ENCODE measurements at regions not wholly inside any gene's neighbourhood (a gene's known extent, or its start where the extent isn't known, plus 50 kb on each side); places are given as distances from the start of the nearest gene placed in this dataset.

GRCh38 chr13:31972453-31972852 lies 59.1 kb upstream of the FRY start:
- H3K9ac ChIP-seq (ENCODE audit: insufficient read depth, low read depth, low read length) = no peak overlapping the region
- H3K4me1 ChIP-seq (ENCODE audit: insufficient read depth, low read length) = no peaks in the 10 kb centered on the region
- CTCF ChIA-PET (ENCODE audit: low intra/inter-chr PET ratio, low total read pairs) = no interaction called here
- DNase-seq (ENCODE audit: low spot score) (no peak), ATAC-seq (no peak), FAIRE-seq (no peak)
- 22% methylated on average over 2 of the region's 2 CpGs for WGBS (ENCODE audit: low lambda C conversion rate)
- no peaks in the 10 kb centered on the region for H3K79me2 ChIP-seq (ENCODE audit: insufficient read depth, low read length)
- no peak overlapping the region for H3K27ac ChIP-seq (ENCODE audit: extremely low read length, insufficient read depth, low read length)
- intact Hi-C loops (cut with micrococcal nuclease; ENCODE audit: unreplicated experiment) (no loop called here), in situ Hi-C loops (cut with HindIII; ENCODE audit: extremely low pct_ligation_motif_present, low pct_unique_long_range_greater_than_20kb) (no loop called here)
- POLR2A ChIA-PET = no interaction called here
- no peak overlapping the region for H3K4me2 ChIP-seq (ENCODE audit: low read depth, low read length)
- BruUV-seq (replicated peaks) = no TSS peak
- no peaks in the 10 kb centered on the region for H4K20me1 ChIP-seq (ENCODE audit: insufficient read depth, low read length)
- no peaks in the 10 kb centered on the region for H3K9me3 ChIP-seq (ENCODE audit: low read length)
- H2AFZ ChIP-seq (ENCODE audit: low read length) = no peak overlapping the region
- H3K4me3 ChIP-seq (replicated peaks in 1 of 3; ENCODE audit: insufficient read depth in 1 of 3, low read depth in 2 of 3, low read length in 3 of 3) = no peak overlapping the region
- H3K27me3 ChIP-seq (ENCODE audit: control insufficient read depth in 1 of 2, insufficient read depth in 2 of 2, low read length in 2 of 2) = no peaks in the 10 kb centered on the region; a peak in 1 of 5 replicates
- H3K36me3 ChIP-seq (replicated peaks in 1 of 2; ENCODE audit: control insufficient read depth in 1 of 2, insufficient read depth in 2 of 2, low read length in 2 of 2) = no peaks in the 10 kb centered on the region
- TF ChIP-seq, protein P1, sequence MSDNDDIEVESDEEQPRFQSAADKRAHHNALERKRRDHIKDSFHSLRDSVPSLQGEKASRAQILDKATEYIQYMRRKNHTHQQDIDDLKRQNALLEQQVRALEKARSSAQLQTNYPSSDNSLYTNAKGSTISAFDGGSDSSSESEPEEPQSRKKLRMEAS (IDR thresholded peaks at IDR 0.05) = no peak
- TF ChIP-seq PHF21A (CRISPR knock-in tag; IDR thresholded peaks at IDR 0.05) (no peak), ZNF792 (CRISPR knock-in tag; IDR thresholded peaks at IDR 0.05) (no peak), NR2C2 (CRISPR knock-in tag; IDR thresholded peaks at IDR 0.05; ENCODE audit: borderline replicate concordance) (no peak), MBNL3 (CRISPR knock-in tag; conservative IDR thresholded peaks at IDR 0.05) (no peak), ZNF557 (CRISPR knock-in tag; IDR thresholded peaks at IDR 0.05) (no peak), ZFP36L1 (CRISPR knock-in tag; IDR thresholded peaks at IDR 0.05) (no peak), SALL1 (CRISPR knock-in tag; IDR thresholded peaks at IDR 0.05) (no peak), SRSF9 (IDR thresholded peaks at IDR 0.05; ENCODE audit: borderline replicate concordance, insufficient read depth, low read depth, low read length, poor library complexity, severe bottlenecking) (no peak), ZNF546 (CRISPR knock-in tag; conservative IDR thresholded peaks at IDR 0.05) (no peak), ZNF10 (CRISPR knock-in tag; IDR thresholded peaks at IDR 0.05; ENCODE audit: borderline replicate concordance, low read depth) (no peak), ZNF101 (CRISPR knock-in tag; IDR thresholded peaks at IDR 0.05; ENCODE audit: borderline replicate concordance, low read depth) (no peak), ETV5 (CRISPR knock-in tag; IDR thresholded peaks at IDR 0.05; ENCODE audit: borderline replicate concordance) (no peak), ARNT2 (CRISPR knock-in tag; IDR thresholded peaks at IDR 0.05; ENCODE audit: low read depth) (no peak), JDP2 (CRISPR knock-in tag; IDR thresholded peaks at IDR 0.05; ENCODE audit: borderline replicate concordance) (no peak), ZFAT (CRISPR knock-in tag; conservative IDR thresholded peaks at IDR 0.05) (no peak), NAIF1 (CRISPR knock-in tag; IDR thresholded peaks at IDR 0.05; ENCODE audit: borderline replicate concordance) (no peak), KDM3A (CRISPR knock-in tag; IDR thresholded peaks at IDR 0.05; ENCODE audit: low read depth) (no peak)
- TF ChIP-seq, protein P2, sequence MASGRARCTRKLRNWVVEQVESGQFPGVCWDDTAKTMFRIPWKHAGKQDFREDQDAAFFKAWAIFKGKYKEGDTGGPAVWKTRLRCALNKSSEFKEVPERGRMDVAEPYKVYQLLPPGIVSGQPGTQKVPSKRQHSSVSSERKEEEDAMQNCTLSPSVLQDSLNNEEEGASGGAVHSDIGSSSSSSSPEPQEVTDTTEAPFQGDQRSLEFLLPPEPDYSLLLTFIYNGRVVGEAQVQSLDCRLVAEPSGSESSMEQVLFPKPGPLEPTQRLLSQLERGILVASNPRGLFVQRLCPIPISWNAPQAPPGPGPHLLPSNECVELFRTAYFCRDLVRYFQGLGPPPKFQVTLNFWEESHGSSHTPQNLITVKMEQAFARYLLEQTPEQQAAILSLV (CRISPR knock-in tag; IDR thresholded peaks at IDR 0.05; ENCODE audit: borderline replicate concordance) = no peak
- TF ChIP-seq, protein P3, sequence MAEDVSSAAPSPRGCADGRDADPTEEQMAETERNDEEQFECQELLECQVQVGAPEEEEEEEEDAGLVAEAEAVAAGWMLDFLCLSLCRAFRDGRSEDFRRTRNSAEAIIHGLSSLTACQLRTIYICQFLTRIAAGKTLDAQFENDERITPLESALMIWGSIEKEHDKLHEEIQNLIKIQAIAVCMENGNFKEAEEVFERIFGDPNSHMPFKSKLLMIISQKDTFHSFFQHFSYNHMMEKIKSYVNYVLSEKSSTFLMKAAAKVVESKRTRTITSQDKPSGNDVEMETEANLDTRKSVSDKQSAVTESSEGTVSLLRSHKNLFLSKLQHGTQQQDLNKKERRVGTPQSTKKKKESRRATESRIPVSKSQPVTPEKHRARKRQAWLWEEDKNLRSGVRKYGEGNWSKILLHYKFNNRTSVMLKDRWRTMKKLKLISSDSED (CRISPR knock-in tag; IDR thresholded peaks at IDR 0.05) = no peak
